ENCODE measurements at regions not wholly inside any gene's neighbourhood (a gene's known extent, or its start where the extent isn't known, plus 50 kb on each side); places are given as distances from the start of the nearest gene placed in this dataset.

GRCh38 chr9:2494562-2494961, 127.0 kb upstream of the VLDLR start:
- no peak overlapping the region for H3K27ac ChIP-seq
- TF ChIP-seq ZFX (IDR thresholded peaks at IDR 0.05; ENCODE audit: borderline replicate concordance) (no peak), CTCF (IDR thresholded peaks at IDR 0.05) (no peak)

- TF ChIP-seq CTCF (IDR thresholded peaks at IDR 0.05) (no peak), ZFX (IDR thresholded peaks at IDR 0.05; ENCODE audit: borderline replicate concordance) (no peak)
- no peak overlapping the region for H3K27ac ChIP-seq
Observed at GRCh38 chr9:2495221-2496005, 126.2 kb upstream of the VLDLR start.

GRCh38 chr9:2496169-2496568, 125.4 kb upstream of the VLDLR start:
- TF ChIP-seq CTCF (IDR thresholded peaks at IDR 0.05): no peak
- TF ChIP-seq ZFX (IDR thresholded peaks at IDR 0.05; ENCODE audit: borderline replicate concordance): no peak

GRCh38 chr9:2496934-2497333, 124.7 kb upstream of the VLDLR start:
- no peak overlapping the region for H3K27ac ChIP-seq
- no peak for TF ChIP-seq ZFX (IDR thresholded peaks at IDR 0.05; ENCODE audit: borderline replicate concordance)
- no peak for TF ChIP-seq CTCF (IDR thresholded peaks at IDR 0.05)

More at GRCh38 chr9:2496169-2496568, 125.4 kb upstream of the VLDLR start:
- H3K27ac ChIP-seq: no peak overlapping the region

- no peak overlapping the region for H3K27ac ChIP-seq
Observed at GRCh38 chr9:2497666-2498400, 123.8 kb upstream of the VLDLR start.

GRCh38 chr9:2502210-2502609, 119.4 kb upstream of the VLDLR start:
- TF ChIP-seq ZFX (IDR thresholded peaks at IDR 0.05; ENCODE audit: borderline replicate concordance) (no peak), CTCF (IDR thresholded peaks at IDR 0.05) (no peak)
- H3K27ac ChIP-seq: no peak overlapping the region

More at GRCh38 chr9:2497666-2498400, 123.8 kb upstream of the VLDLR start:
- no peak for TF ChIP-seq CTCF (IDR thresholded peaks at IDR 0.05)
- no peak for TF ChIP-seq ZFX (IDR thresholded peaks at IDR 0.05; ENCODE audit: borderline replicate concordance)

GRCh38 chr9:2502760-2503159, 118.8 kb upstream of the VLDLR start:
- no peak overlapping the region for H3K27ac ChIP-seq
- TF ChIP-seq ZFX (IDR thresholded peaks at IDR 0.05; ENCODE audit: borderline replicate concordance) (no peak), CTCF (IDR thresholded peaks at IDR 0.05) (no peak)

Measured in 22Rv1 (cell line).